ENCODE measurements at regions not wholly inside any gene's neighbourhood (a gene's known extent, or its start where the extent isn't known, plus 50 kb on each side); places are given as distances from the start of the nearest gene placed in this dataset.

GRCh38 chr5:110221036-110221435 lies 505.4 kb downstream of the TMEM232 start (continued):
- no peak for TF ChIP-seq ZNF462 (CRISPR knock-in tag; IDR thresholded peaks at IDR 0.05)
- TF ChIP-seq REST (IDR thresholded peaks at IDR 0.05; ENCODE audit: unreplicated experiment) = no peak
- no peak for TF ChIP-seq ZNF114 (CRISPR knock-in tag; IDR thresholded peaks at IDR 0.05)
- no peak for TF ChIP-seq ETS1 (IDR thresholded peaks at IDR 0.05)
- no peak for TF ChIP-seq EZH2phosphoT487 (IDR thresholded peaks at IDR 0.05; ENCODE audit: unreplicated experiment)
- no peak for TF ChIP-seq EZH2 (IDR thresholded peaks at IDR 0.05; ENCODE audit: low read depth, unreplicated experiment)
- no peak for TF ChIP-seq POLR2AphosphoS5 (IDR thresholded peaks at IDR 0.05; ENCODE audit: low read depth)

All from GM23338 (cell line).